ENCODE measurements at regions not wholly inside any gene's neighbourhood (a gene's known extent, or its start where the extent isn't known, plus 50 kb on each side); places are given as distances from the start of the nearest gene placed in this dataset.
A peak's percentile ranks its signal among the peaks of the same experiment; 100 is the strongest.

DNA sequence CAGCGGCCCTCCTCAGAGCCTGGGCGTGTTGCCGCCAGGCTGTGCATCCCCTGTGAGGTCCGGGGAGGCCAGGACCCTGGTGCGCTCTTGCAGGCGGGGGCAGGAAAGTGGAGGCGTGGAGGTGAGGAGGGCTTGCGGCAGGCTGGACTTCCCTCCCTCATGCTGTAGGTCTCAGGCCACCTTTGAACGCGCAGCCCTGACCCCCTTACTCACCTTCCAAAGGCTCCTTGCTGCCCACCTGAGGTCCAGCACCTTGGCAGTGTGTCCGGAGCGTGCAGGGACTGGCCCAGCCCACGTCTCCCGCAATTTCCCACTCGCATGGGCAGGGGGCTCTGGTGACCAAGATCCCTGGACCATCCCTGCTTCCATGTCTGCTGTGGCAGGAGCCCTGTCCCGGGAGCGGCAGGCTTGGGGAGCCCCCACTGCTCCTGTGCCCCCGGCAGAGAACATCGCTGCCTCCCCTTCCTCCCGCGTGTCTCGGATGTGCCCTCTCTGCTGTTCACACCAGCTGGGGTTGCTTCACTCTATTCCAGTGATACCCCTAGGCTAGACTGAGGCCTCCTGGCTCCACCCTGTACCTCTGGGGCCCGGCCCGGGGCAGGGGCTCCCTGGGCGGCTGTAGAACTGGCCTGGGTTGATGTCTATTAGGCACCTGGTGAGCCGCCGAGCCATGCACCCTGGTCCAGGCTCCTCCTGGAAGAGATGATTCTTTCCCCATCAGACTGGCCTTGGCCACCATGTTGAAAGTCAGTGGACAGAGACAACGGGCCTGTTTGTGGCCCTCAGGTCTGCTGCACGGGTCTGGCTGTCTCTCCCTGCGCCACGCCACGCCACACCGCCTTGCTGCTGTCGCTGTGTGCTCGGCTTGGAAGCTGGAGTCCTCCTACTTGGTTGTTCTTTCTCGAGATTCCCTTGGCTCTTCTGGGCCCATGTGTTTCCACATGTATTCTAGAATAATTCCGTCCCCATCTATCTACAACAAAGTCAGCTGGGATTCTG lies 95.4 kb upstream of the ADRA2C start:
- no peak for DNase-seq

DNA sequence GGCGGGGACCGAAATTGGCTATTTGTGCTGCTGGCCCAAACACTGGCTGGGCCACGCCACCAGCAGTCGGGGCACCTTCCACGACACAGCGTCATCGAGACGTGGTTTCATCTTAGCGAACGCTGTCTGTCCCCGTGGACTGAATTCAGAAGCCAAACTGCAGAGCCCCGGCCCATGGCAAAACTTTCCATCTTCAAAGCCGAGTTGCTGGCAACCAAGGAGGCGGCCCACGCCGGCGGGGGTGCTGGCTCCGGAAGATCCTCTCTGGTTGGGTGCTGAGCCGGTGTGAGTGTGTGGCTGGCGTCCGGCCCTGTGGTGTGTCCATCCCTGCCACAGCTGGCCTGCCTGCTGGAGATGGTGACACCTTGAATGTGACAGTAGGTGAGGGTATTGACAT lies 96.6 kb upstream of the ADRA2C start:
- DNase-seq = no peak

GRCh38 chr4:3668825-3669552 lies 97.2 kb upstream of the ADRA2C start:
- no peak for DNase-seq

- DNase-seq = no peak
Observed at GRCh38 chr4:3667258-3667657, 98.9 kb upstream of the ADRA2C start.

DNA sequence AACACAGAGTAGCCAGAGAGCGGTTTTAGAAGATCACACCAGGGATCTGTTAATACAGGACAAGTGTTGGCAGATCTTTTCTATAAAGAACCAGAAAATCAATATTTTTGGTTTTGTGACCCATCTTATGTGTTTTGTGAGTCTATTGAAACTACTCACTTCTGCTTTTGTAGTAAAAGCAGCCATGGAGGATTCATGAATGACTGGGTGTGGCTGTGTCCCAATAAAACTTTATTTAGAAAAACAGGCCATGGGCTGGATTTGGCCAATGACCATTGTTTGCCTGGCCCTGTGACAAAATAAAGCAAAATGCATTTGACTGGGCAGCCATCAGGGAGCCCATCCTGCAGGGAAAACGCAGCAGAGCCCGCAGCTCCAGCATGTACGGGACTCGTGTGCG lies 99.9 kb upstream of the ADRA2C start:
- no peak for DNase-seq

- DNase-seq = no peak
Observed at GRCh38 chr4:3665360-3665891, 100.8 kb upstream of the ADRA2C start.

DNA sequence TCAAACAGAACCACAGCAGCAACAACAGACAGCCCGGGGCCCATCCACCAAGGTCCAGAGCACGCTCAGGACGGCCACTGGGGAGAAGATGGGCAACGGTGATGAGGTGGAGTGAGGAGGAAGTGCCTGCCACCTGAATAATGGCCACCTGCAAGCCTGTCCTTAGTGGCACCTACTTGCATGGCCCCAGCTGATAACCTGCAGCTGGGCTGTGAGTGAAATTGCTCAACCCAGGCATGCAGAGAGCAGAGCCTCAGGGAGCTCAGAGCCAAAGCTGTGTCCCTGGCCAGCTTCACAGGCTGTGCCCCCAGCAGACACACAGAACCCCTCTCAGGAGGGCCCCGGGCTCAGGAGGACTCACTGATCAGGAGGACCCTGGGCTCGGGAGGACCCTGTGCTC lies 102.4 kb upstream of the ADRA2C start:
- no peak for DNase-seq

DNA sequence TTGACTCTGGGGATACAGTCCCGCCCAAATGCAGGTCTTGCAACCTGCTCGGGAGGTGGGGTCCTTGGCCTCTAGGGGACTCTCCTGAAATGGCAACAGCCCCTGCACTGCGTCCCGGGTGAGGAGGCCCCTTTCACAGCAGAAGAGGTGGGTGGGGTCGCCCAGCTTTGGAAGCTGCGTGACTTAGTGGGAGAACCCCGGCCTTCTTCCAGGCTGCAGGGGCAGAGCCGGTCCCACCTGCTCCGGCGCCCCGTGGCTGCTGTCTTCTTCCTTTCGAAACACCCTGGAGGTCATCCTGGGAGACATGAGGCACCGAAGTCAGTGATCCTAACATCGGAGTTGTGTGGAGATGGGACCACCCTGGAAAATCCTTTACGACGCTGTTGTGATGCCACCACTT lies 103.7 kb upstream of the ADRA2C start:
- DNase-seq = no peak

- DNase-seq = no peak
Observed at GRCh38 chr4:3661989-3662388, 104.2 kb upstream of the ADRA2C start.

- no peak for DNase-seq
Observed at GRCh38 chr4:3660928-3661515, 105.2 kb upstream of the ADRA2C start.

GRCh38 chr4:3660086-3660927 lies 105.9 kb upstream of the ADRA2C start:
- DNase-seq = peak in 1 of 2 donors; percentile 9

GRCh38 chr4:3659131-3659530 lies 107.1 kb upstream of the ADRA2C start:
- DNase-seq = no peak

DNA sequence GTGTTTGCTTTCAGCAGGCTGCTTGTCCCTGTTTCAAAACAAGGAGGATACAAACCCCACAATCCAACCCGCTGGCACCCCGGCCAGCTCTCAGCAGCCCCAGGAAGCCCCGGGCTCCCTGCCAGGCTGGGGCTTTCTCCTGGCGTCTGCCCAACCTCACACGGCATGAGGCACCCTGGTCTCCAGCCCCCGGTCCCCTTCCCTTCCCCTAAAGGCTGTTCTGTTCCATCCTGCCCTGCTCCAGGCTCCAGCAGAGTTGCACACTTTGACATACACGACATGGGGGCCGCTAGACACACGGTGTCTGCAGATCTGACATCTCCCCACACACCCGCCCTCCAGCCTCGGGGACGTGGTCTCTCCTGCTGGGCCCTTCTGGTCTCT lies 107.7 kb upstream of the ADRA2C start:
- no peak for DNase-seq

DNA sequence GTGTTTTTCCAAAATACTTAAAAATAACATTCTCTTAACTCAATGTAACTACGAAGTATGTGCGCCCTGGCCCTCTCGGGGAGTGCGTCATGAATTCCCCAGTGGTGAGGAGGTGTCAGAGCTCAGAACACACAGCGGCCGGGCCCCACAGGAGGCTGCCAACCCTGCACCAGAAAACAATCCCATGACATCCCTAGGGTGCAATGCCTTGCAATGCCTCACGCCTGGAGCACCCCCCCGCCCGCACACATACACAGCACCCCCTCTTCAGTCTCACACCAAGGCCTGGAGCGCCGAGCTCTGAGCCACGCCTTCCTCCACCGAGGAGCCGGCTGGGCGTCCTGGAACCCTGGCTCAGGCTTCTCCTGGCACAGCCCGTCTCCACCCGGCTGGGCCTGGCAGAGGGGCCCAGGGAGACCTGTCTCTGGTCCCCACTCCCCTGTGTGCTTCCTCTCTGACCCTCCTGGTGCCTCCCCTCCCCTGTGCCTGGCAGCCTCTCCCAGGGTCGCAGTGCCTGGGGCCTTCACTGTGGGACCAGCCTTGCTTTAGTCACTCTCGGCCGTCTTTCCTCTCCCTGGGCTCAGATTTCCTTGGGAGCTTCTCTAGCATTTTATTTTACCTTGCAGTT lies 108.2 kb upstream of the ADRA2C start:
- DNase-seq = no peak

GRCh38 chr4:3656416-3657356 lies 109.5 kb upstream of the ADRA2C start:
- no peak for DNase-seq

DNA sequence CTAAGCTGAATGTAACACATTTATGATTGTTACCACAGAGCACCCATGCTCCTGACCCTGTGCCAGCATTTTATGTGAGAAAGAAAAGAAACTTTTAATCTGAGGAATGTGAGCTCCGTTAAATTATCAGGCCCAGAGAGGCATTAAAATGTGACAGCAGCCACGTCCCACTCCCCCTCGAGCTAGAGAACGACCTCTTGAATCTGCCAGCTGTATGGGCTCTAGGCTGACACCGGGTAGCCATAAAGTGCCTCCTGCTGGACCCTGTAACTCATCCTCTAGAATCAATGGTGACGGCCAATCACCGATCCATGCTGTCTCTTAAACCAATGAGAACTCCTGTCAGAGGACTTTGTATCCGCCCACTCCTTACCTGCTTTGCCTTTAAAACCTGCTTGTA lies 110.2 kb upstream of the ADRA2C start:
- DNase-seq = no peak

- no peak for DNase-seq
Observed at GRCh38 chr4:3655485-3655884, 110.7 kb upstream of the ADRA2C start.

GRCh38 chr4:3654036-3654807 lies 112.0 kb upstream of the ADRA2C start:
- no peak for DNase-seq

DNA sequence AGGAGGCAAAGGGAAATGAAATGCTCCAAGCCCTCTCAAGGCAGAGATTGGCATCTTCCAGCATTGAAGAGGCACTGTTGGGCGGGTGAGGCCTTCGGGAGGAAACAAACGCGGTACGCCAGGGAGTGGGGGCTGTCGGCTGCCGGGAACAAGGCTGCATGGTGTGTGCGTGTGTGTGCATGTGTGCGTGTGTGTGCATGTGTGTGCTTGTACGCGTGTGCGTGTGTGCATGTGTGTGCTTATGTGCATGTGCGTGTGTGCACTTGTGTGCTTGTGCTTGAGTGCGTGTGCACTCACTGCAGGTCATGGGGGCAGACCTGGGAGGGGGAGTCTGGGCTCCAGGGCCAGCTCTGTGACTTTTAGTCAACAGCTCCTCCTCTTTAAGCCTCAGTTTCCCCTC lies 113.6 kb upstream of the ADRA2C start:
- no peak for DNase-seq

Data from right lung (tissue), 2 donors.